Esophagus muscularis mucosa (tissue), 4 donors: ENCODE measurements at regions not wholly inside any gene's neighbourhood (a gene's known extent, or its start where the extent isn't known, plus 50 kb on each side); places are given as distances from the start of the nearest gene placed in this dataset.

Source experiments
- EP300 ChIP-seq: sonication (generic); formaldehyde crosslinking; IDR thresholded peaks from one replicate; pipeline ENCODE4 v1.6.1; 2017; ENCODE audit warnings: antibody characterized with exemption
- POLR2A ChIP-seq: fragments of 450-650 bp; IDR thresholded peaks from one replicate; pipeline ENCODE4 v1.6.1; 2017; ENCODE audit warnings: antibody characterized with exemption, moderate library complexity, mild to moderate bottlenecking, low read depth
- POLR2AphosphoS5 ChIP-seq, 2 donors: sonication (generic); formaldehyde crosslinking; IDR thresholded peaks; one replicate each; pipeline ENCODE4 v1.6.1; 2017; ENCODE audit warnings: antibody characterized with exemption in 2 of 2
- TF ChIP-seq, protein P1 (sequence below), 3 experiments: fragments of 200-600 bp in 2 of 3; fragments of 450-650 bp in 1 of 3; sonication (generic) in 2 of 3; IDR thresholded peaks; one replicate each; pipeline ENCODE4 v1.5.1; 2017 to 2019; ENCODE audit warnings: antibody characterized with exemption in 3 of 3, mild to moderate bottlenecking in 2 of 3, moderate library complexity in 1 of 3

DNA sequence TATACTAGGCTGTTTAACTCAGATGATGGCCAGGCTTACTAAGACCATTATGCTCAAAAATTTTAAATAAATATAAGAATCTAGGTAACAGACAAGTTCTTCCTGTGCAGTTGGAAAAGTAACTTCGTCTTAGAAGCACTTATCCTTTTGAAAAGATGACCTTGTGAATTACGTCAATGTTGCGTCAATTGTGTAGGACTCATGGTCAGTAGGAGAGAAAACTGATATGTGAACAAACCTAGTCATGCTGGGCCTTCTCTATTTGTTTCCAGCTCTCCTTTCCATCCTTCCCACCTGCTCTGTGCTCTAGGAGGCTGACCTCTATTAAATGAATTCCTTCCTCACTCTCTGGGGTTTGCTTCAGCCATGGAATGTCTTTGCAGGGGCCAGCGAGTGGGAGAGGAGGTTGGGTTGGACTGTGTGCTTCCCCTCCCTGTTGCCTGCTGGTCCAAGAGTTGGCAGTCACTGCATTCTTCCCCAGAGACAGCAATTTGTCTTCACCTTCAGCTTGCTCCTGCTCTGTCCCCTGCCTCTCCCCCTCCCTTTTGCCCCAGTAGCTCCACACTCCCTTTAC is 128.0 kb upstream of the TNFAIP3 start:
- TF ChIP-seq, protein P1, sequence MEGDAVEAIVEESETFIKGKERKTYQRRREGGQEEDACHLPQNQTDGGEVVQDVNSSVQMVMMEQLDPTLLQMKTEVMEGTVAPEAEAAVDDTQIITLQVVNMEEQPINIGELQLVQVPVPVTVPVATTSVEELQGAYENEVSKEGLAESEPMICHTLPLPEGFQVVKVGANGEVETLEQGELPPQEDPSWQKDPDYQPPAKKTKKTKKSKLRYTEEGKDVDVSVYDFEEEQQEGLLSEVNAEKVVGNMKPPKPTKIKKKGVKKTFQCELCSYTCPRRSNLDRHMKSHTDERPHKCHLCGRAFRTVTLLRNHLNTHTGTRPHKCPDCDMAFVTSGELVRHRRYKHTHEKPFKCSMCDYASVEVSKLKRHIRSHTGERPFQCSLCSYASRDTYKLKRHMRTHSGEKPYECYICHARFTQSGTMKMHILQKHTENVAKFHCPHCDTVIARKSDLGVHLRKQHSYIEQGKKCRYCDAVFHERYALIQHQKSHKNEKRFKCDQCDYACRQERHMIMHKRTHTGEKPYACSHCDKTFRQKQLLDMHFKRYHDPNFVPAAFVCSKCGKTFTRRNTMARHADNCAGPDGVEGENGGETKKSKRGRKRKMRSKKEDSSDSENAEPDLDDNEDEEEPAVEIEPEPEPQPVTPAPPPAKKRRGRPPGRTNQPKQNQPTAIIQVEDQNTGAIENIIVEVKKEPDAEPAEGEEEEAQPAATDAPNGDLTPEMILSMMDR (IDR thresholded peaks at IDR 0.05): no peak
- TF ChIP-seq POLR2A (no peak), EP300 (no peak), POLR2AphosphoS5 (IDR thresholded peaks at IDR 0.05) (no peak)
